ENCODE measurements at regions not wholly inside any gene's neighbourhood (a gene's known extent, or its start where the extent isn't known, plus 50 kb on each side); places are given as distances from the start of the nearest gene placed in this dataset.

- no peak for DNase-seq (ENCODE audit: extremely low read depth, low read depth)
- no peak overlapping the region for H3K4me3 ChIP-seq (replicated peaks; ENCODE audit: low read depth, low read length)
- no peak for TF ChIP-seq CTCF (IDR thresholded peaks at IDR 0.05; ENCODE audit: low read depth, low read length, missing control alignments)
Observed at GRCh38 chr16:73210686-73211085, 162.8 kb upstream of the ZFHX3 start.

- no peak for DNase-seq (ENCODE audit: extremely low read depth, low read depth)
- no peak overlapping the region for H3K4me3 ChIP-seq (replicated peaks; ENCODE audit: low read depth, low read length)
- no peak for TF ChIP-seq CTCF (IDR thresholded peaks at IDR 0.05; ENCODE audit: low read depth, low read length, missing control alignments)
Observed at GRCh38 chr16:73210084-73210483, 162.2 kb upstream of the ZFHX3 start.

GRCh38 chr16:73209190-73209589 lies 161.3 kb upstream of the ZFHX3 start:
- no peak for DNase-seq (ENCODE audit: extremely low read depth, low read depth)
- TF ChIP-seq CTCF (IDR thresholded peaks at IDR 0.05; ENCODE audit: low read depth, low read length, missing control alignments): no peak
- H3K4me3 ChIP-seq (replicated peaks; ENCODE audit: low read depth, low read length): no peak overlapping the region

GRCh38 chr16:73206151-73206707 lies 158.3 kb upstream of the ZFHX3 start:
- no peak overlapping the region for H3K4me3 ChIP-seq (replicated peaks; ENCODE audit: low read depth, low read length)
- TF ChIP-seq CTCF (IDR thresholded peaks at IDR 0.05; ENCODE audit: low read depth, low read length, missing control alignments): no peak
- DNase-seq (ENCODE audit: extremely low read depth, low read depth): no peak

GRCh38 chr16:73205153-73205886 lies 157.4 kb upstream of the ZFHX3 start:
- H3K4me3 ChIP-seq (replicated peaks; ENCODE audit: low read depth, low read length): no peak overlapping the region
- no peak for TF ChIP-seq CTCF (IDR thresholded peaks at IDR 0.05; ENCODE audit: low read depth, low read length, missing control alignments)
- no peak for DNase-seq (ENCODE audit: extremely low read depth, low read depth)

- TF ChIP-seq CTCF (IDR thresholded peaks at IDR 0.05; ENCODE audit: low read depth, low read length, missing control alignments): no peak
- no peak overlapping the region for H3K4me3 ChIP-seq (replicated peaks; ENCODE audit: low read depth, low read length)
- DNase-seq (ENCODE audit: extremely low read depth, low read depth): no peak
Observed at GRCh38 chr16:73204359-73205152, 156.6 kb upstream of the ZFHX3 start.

Measured in HFF-Myc (cell line).